ENCODE measurements at regions not wholly inside any gene's neighbourhood (a gene's known extent, or its start where the extent isn't known, plus 50 kb on each side); places are given as distances from the start of the nearest gene placed in this dataset.

DNA sequence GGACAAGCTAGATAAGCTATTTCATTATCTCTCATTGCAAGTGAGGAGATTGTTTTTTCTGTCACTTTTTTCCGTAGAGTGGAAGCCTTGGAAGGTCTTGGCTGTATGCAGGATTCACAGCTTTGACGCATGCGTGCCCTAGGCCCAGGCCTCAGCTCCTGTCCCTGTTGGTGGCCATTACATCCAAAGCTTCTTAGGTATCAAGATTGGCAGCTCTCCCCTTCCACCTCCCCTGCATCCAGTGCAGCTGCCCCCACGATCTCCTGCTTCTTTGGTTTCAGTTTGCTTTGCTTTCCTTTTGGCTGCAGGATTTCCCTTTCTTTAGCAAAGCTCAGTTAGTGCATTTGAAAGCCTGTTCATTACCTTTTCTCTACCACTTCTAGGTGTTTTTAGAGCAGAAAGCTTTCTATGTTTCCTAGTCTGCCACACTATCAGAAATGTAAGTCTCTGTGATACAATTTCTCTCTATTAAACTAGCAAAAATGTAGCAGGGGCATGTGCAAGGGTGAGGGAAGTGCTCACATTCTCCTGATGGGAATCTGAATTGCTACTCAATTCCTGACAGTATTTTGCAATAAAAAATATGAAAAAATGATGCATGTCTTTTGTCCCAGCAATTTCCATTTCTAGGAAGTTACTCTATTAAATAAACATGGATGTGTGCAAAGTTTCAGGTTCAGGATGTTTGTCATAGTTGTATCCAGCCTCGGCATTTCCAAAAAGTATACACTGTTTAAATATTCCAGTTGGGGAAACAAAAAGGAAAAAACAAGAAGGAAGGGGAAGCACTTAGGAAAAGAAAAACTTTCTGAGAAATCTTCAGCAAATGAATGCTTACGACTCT, 91.2 kb downstream of the LIPG start:
- H3K36me3 ChIP-seq (ENCODE audit: control insufficient read depth in 4 of 4, insufficient read depth in 3 of 4, low read depth in 1 of 4, low read length in 3 of 4), result no peaks in the 10 kb centered on the region
- 41% methylated on average over 6 of the region's 6 CpGs for WGBS
- H3K27me3 ChIP-seq (ENCODE audit: control insufficient read depth in 4 of 4, insufficient read depth in 4 of 4, low read length in 3 of 4), result no peaks in the 10 kb centered on the region
- no peak for DNase-seq (ENCODE audit: low spot score)
- peak overlapping the region; percentile 64 to 94 for H3K27ac ChIP-seq (ENCODE audit: low read depth in 1 of 2, low read length in 2 of 2)
- H3K9me3 ChIP-seq (ENCODE audit: control insufficient read depth in 4 of 4, low read length in 3 of 4), result no peaks in the 10 kb centered on the region
- H3K4me1 ChIP-seq (ENCODE audit: control insufficient read depth in 4 of 4, insufficient read depth in 4 of 4, low read length in 3 of 4), result peaks cover 2 to 37% (median 16%) of the 10 kb centered on the region in 4 donors
- H3K9ac ChIP-seq (ENCODE audit: low read depth in 1 of 2, low read length in 2 of 2), result peak overlapping the region; percentile 58 to 61
- TF ChIP-seq, protein P1, sequence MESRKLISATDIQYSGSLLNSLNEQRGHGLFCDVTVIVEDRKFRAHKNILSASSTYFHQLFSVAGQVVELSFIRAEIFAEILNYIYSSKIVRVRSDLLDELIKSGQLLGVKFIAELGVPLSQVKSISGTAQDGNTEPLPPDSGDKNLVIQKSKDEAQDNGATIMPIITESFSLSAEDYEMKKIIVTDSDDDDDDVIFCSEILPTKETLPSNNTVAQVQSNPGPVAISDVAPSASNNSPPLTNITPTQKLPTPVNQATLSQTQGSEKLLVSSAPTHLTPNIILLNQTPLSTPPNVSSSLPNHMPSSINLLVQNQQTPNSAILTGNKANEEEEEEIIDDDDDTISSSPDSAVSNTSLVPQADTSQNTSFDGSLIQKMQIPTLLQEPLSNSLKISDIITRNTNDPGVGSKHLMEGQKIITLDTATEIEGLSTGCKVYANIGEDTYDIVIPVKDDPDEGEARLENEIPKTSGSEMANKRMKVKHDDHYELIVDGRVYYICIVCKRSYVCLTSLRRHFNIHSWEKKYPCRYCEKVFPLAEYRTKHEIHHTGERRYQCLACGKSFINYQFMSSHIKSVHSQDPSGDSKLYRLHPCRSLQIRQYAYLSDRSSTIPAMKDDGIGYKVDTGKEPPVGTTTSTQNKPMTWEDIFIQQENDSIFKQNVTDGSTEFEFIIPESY (IDR thresholded peaks at IDR 0.05), result no peak
- TF ChIP-seq FOXA1 (IDR thresholded peaks at IDR 0.05) (no peak), YY1 (IDR thresholded peaks at IDR 0.05) (peak; percentile 65), NR2F2 (IDR thresholded peaks at IDR 0.05) (no peak), EGR1 (IDR thresholded peaks at IDR 0.05; ENCODE audit: low read depth in 2 of 2) (no peak)
- peak overlapping the region; percentile 23 to 57 (median 55) for H3K4me3 ChIP-seq (ENCODE audit: low read depth in 1 of 3, low read length in 3 of 3)

DNA sequence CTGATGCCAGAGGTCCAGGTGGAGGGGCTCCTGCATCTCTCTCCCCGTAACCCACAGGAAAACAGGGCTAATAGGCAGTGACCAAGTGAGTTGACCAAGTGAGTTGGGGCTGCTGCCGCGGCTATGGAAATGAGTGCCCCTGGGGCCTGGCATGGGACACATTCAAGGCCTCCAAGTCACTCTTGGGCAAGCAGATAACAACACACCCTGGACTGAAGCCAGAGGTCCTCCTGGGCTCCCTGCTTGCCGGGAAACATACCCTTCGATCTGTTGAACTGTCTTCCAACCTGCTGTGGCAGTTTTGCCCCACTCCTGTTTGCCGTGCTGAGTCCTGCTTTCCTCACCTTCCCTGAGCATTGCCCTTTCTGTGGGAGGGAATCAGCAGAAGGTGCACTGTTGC, 89.2 kb downstream of the LIPG start:
- Histone ChIP-seq H3K27ac (ENCODE audit: low read depth in 1 of 2, low read length in 2 of 2) (peak overlapping the region; percentile 89 to 94), H3K9ac (ENCODE audit: low read depth in 1 of 2, low read length in 2 of 2) (peak overlapping the region; percentile 36 to 56), H3K36me3 (ENCODE audit: control insufficient read depth in 4 of 4, insufficient read depth in 3 of 4, low read depth in 1 of 4, low read length in 3 of 4) (no peaks in the 10 kb centered on the region), H3K27me3 (ENCODE audit: control insufficient read depth in 4 of 4, insufficient read depth in 4 of 4, low read length in 3 of 4) (no peaks in the 10 kb centered on the region), H3K4me1 (ENCODE audit: control insufficient read depth in 4 of 4, insufficient read depth in 4 of 4, low read length in 3 of 4) (peaks cover 3 to 50% (median 21%) of the 10 kb centered on the region in 4 donors), H3K9me3 (ENCODE audit: control insufficient read depth in 4 of 4, low read length in 3 of 4) (no peaks in the 10 kb centered on the region), H3K4me3 (ENCODE audit: low read depth in 1 of 3, low read length in 3 of 3) (peak overlapping the region; percentile 60 to 77 (median 61))
- TF ChIP-seq RXRA (IDR thresholded peaks at IDR 0.05) (peak; percentile 77 to 93), JUND (IDR thresholded peaks at IDR 0.05) (peak in 1 of 2 donors; percentile 73), SP1 (IDR thresholded peaks at IDR 0.05) (peak; percentile 66), FOXA1 (IDR thresholded peaks at IDR 0.05) (no peak), HNF4A (conservative IDR thresholded peaks at IDR 0.05) (peak; percentile 65 to 83), YY1 (IDR thresholded peaks at IDR 0.05) (peak; percentile 60), GABPA (IDR thresholded peaks at IDR 0.05 in 1 of 2, conservative IDR thresholded peaks at IDR 0.05 in 1 of 2) (no peak), HNF4G (IDR thresholded peaks at IDR 0.05) (no peak), TAF1 (conservative IDR thresholded peaks at IDR 0.05) (peak; percentile 63), FOXA2 (IDR thresholded peaks at IDR 0.05) (peak; percentile 40), RAD21 (IDR thresholded peaks at IDR 0.05) (peak; percentile 33 to 66), EGR1 (IDR thresholded peaks at IDR 0.05; ENCODE audit: low read depth in 2 of 2) (peak in 1 of 2 donors; percentile 65), NR2F2 (IDR thresholded peaks at IDR 0.05) (no peak)
- TF ChIP-seq, protein P1 (IDR thresholded peaks at IDR 0.05), result peak; percentile 32
- TF ChIP-seq, protein P2, sequence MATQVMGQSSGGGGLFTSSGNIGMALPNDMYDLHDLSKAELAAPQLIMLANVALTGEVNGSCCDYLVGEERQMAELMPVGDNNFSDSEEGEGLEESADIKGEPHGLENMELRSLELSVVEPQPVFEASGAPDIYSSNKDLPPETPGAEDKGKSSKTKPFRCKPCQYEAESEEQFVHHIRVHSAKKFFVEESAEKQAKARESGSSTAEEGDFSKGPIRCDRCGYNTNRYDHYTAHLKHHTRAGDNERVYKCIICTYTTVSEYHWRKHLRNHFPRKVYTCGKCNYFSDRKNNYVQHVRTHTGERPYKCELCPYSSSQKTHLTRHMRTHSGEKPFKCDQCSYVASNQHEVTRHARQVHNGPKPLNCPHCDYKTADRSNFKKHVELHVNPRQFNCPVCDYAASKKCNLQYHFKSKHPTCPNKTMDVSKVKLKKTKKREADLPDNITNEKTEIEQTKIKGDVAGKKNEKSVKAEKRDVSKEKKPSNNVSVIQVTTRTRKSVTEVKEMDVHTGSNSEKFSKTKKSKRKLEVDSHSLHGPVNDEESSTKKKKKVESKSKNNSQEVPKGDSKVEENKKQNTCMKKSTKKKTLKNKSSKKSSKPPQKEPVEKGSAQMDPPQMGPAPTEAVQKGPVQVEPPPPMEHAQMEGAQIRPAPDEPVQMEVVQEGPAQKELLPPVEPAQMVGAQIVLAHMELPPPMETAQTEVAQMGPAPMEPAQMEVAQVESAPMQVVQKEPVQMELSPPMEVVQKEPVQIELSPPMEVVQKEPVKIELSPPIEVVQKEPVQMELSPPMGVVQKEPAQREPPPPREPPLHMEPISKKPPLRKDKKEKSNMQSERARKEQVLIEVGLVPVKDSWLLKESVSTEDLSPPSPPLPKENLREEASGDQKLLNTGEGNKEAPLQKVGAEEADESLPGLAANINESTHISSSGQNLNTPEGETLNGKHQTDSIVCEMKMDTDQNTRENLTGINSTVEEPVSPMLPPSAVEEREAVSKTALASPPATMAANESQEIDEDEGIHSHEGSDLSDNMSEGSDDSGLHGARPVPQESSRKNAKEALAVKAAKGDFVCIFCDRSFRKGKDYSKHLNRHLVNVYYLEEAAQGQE (IDR thresholded peaks at IDR 0.05), result peak; percentile 40
- TF ChIP-seq, protein P3, sequence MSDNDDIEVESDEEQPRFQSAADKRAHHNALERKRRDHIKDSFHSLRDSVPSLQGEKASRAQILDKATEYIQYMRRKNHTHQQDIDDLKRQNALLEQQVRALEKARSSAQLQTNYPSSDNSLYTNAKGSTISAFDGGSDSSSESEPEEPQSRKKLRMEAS (IDR thresholded peaks at IDR 0.05), result peak; percentile 87
- TF ChIP-seq, protein P4, sequence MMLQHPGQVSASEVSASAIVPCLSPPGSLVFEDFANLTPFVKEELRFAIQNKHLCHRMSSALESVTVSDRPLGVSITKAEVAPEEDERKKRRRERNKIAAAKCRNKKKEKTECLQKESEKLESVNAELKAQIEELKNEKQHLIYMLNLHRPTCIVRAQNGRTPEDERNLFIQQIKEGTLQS (IDR thresholded peaks at IDR 0.05), result no peak
- TF ChIP-seq, protein P5, sequence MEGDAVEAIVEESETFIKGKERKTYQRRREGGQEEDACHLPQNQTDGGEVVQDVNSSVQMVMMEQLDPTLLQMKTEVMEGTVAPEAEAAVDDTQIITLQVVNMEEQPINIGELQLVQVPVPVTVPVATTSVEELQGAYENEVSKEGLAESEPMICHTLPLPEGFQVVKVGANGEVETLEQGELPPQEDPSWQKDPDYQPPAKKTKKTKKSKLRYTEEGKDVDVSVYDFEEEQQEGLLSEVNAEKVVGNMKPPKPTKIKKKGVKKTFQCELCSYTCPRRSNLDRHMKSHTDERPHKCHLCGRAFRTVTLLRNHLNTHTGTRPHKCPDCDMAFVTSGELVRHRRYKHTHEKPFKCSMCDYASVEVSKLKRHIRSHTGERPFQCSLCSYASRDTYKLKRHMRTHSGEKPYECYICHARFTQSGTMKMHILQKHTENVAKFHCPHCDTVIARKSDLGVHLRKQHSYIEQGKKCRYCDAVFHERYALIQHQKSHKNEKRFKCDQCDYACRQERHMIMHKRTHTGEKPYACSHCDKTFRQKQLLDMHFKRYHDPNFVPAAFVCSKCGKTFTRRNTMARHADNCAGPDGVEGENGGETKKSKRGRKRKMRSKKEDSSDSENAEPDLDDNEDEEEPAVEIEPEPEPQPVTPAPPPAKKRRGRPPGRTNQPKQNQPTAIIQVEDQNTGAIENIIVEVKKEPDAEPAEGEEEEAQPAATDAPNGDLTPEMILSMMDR (IDR thresholded peaks at IDR 0.05; ENCODE audit: low read depth, low read length, missing input control), result no peak
- 37% methylated on average over 6 of the region's 6 CpGs for WGBS
- DNase-seq (ENCODE audit: low spot score), result no peak
